ENCODE measurements at regions not wholly inside any gene's neighbourhood (a gene's known extent, or its start where the extent isn't known, plus 50 kb on each side); places are given as distances from the start of the nearest gene placed in this dataset.

DNA sequence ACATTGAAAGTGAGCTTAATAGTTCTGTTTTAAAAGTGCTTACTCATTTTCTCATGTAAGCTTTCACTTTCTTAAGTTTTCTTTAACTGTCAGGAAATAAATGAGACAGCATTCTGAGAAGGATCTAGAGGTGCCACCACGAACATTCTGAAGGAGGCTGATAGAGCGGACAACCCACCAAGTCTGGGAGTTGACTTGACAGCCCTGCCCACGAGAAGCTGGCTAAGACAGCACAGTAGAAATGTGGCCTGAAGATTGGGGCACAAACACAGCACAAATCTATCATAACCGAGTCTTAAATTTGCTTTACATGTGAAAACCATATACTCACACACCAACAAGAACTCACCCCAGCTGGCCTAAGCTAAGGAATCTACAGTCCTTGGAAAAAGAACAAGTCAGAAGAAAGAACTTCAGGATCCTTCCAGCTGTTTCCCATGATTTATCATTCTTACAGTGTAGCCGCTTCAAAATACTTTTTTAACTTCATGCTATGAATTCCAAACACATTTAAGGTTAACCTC is 144.2 kb upstream of the TNFAIP3 start:
- DNase-seq (ENCODE audit: low read depth), result peak; percentile 79
- no peak for TF ChIP-seq CTCF (conservative IDR thresholded peaks at IDR 0.05; ENCODE audit: low read length)
- no peak overlapping the region for H3K4me3 ChIP-seq (ENCODE audit: low read length)

- H3K4me3 ChIP-seq (ENCODE audit: low read length), result no peak overlapping the region
- TF ChIP-seq CTCF (conservative IDR thresholded peaks at IDR 0.05; ENCODE audit: low read length), result no peak
- DNase-seq (ENCODE audit: low read depth), result no peak
Observed at GRCh38 chr6:137723273-137724017, 143.6 kb upstream of the TNFAIP3 start.

- H3K4me3 ChIP-seq (ENCODE audit: low read length), result no peak overlapping the region
- no peak for TF ChIP-seq CTCF (conservative IDR thresholded peaks at IDR 0.05; ENCODE audit: low read length)
- DNase-seq (ENCODE audit: low read depth), result no peak
Observed at GRCh38 chr6:137724018-137724403, 143.0 kb upstream of the TNFAIP3 start.

- TF ChIP-seq CTCF (conservative IDR thresholded peaks at IDR 0.05; ENCODE audit: low read length), result no peak
- DNase-seq (ENCODE audit: low read depth), result no peak
- H3K4me3 ChIP-seq (ENCODE audit: low read length), result no peak overlapping the region
Observed at GRCh38 chr6:137724495-137725211, 142.4 kb upstream of the TNFAIP3 start.

DNA sequence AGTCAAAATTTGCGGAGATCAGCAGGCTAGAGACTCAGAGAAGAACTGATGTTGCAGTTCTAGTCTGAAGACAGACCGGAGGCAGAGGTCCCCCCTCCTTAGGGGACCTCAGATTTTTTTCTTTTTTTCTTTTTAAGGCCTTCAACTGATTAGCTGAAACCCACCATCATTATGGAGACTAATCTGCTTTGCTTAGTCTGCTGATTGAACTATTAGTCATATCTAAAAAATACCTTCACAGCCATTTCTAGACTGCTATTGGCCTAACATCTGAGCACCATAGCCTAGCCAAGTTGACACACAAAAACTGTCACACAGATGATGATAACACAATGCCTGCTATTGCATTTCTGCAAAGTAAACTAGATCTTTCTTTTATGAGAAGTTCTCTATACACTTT is 141.1 kb upstream of the TNFAIP3 start:
- DNase-seq (ENCODE audit: low read depth), result no peak
- no peak overlapping the region for H3K4me3 ChIP-seq (ENCODE audit: low read length)
- TF ChIP-seq CTCF (conservative IDR thresholded peaks at IDR 0.05; ENCODE audit: low read length), result no peak

DNA sequence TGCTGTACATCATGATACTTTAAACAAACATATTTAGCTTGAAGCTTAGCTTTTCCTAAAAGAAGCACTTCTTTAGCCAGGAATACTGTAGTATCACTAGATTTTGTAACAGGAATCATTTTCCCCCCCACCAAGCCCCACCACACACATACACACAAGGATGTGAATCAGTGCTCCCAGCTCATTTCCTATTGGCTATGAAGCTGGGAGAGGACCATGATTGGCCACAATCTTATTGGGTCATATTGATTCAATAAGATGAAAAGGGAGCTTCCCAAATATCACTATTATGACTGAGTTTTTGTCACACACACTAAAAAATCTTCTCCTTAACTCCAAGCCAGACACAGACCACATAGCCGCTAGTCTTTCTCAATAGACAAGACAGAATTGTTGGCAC is 140.5 kb upstream of the TNFAIP3 start:
- TF ChIP-seq CTCF (conservative IDR thresholded peaks at IDR 0.05; ENCODE audit: low read length), result no peak
- no peak for DNase-seq (ENCODE audit: low read depth)
- no peak overlapping the region for H3K4me3 ChIP-seq (ENCODE audit: low read length)

Measured in AG10803 (cell line).